MCF 10A (cell line): ENCODE measurements at regions not wholly inside any gene's neighbourhood (a gene's known extent, or its start where the extent isn't known, plus 50 kb on each side); places are given as distances from the start of the nearest gene placed in this dataset.

Experiments used
- BruUV-seq: library from RNA; stranded (reverse); fragments of 400-500 nt; replicated peaks from 2 replicates; lab custom pipeline; 2021; lab: Mats Ljungman, UMichigan
- CTCF ChIA-PET: fragments of 300-600 bp; sonication (Branson Sonifier 250); formaldehyde crosslinking; extraction: SDS; loops from one replicate; lab custom pipeline; 2021; ENCODE audit warnings: antibody characterized with exemption, inconsistent platforms; lab: Yijun Ruan, JAX
- POLR2A ChIA-PET: fragments of 300-600, 350-650 bp; sonication (Branson Sonifier 250); formaldehyde crosslinking; extraction: SDS; loops from one replicate; lab custom pipeline; 2020; ENCODE audit warnings: antibody characterized with exemption, inconsistent platforms; lab: Yijun Ruan, JAX
- DNase-seq: peaks from one replicate; pipeline ENCODE4 v3.0.0-alpha.2; 2018; ENCODE audit not compliant: unreplicated experiment
- H3K27ac Mint-ChIP-seq: one replicate; pipeline ENCODE4 v1.8.0; 2022; ENCODE audit warnings: mild to moderate bottlenecking, low read depth, mixed read lengths; ENCODE audit not compliant: unreplicated experiment
- H3K27me3 Mint-ChIP-seq: one replicate; pipeline ENCODE4 v1.8.0; 2022; ENCODE audit warnings: mixed read lengths; ENCODE audit not compliant: insufficient read depth, unreplicated experiment
- H3K36me3 Mint-ChIP-seq: one replicate; pipeline ENCODE4 v1.8.0; 2022; ENCODE audit warnings: mild to moderate bottlenecking, moderate library complexity, mixed read lengths; ENCODE audit not compliant: insufficient read depth, unreplicated experiment
- H3K4me1 Mint-ChIP-seq: one replicate; pipeline ENCODE4 v1.8.0; 2022; ENCODE audit warnings: mixed read lengths; ENCODE audit not compliant: insufficient read depth, unreplicated experiment
- H3K4me3 Mint-ChIP-seq: one replicate; pipeline ENCODE4 v1.8.0; 2022; ENCODE audit warnings: mild to moderate bottlenecking, moderate library complexity, mixed read lengths; ENCODE audit not compliant: unreplicated experiment
- H3K9me3 Mint-ChIP-seq: one replicate; pipeline ENCODE4 v1.8.0; 2022; ENCODE audit warnings: mixed read lengths; ENCODE audit not compliant: unreplicated experiment
- CTCF ChIP-seq: fragments of 200-600 bp; IDR thresholded peaks from one replicate; pipeline ENCODE4 v1.8.0; 2022; ENCODE audit warnings: antibody characterized with exemption, mild to moderate bottlenecking; ENCODE audit not compliant: unreplicated experiment
- intact Hi-C: fragments of 100-400 bp; cut with micrococcal nuclease; formaldehyde crosslinking; loops from 2 replicates; pipeline ENCODE4 v1.14.1; 2022

GRCh38 chr1:101122452-101123166, 97.0 kb upstream of the DPH5 start:
- Mint-ChIP-seq H3K9me3 (no peaks in the 10 kb centered on the region), H3K4me1 (no peaks in the 10 kb centered on the region), H3K36me3 (no peaks in the 10 kb centered on the region), H3K27ac (no peak overlapping the region), H3K27me3 (no peaks in the 10 kb centered on the region), H3K4me3 (no peak overlapping the region)
- ChIA-PET POLR2A (no interaction called here), CTCF (interaction anchor here (0.6 to 1.7 kb wide), 2 partner anchors 30 to 166 kb away, joined by 3 to 5 read pairs; no protein-coding TSS in a partner anchor)
- no peak for DNase-seq
- TF ChIP-seq CTCF, result no peak
- BruUV-seq, result no TSS peak
- intact Hi-C loops, result no loop called here

- intact Hi-C loops, result no loop called here
- Mint-ChIP-seq H3K36me3 (no peaks in the 10 kb centered on the region), H3K4me3 (no peak overlapping the region), H3K27me3 (no peaks in the 10 kb centered on the region), H3K27ac (no peak overlapping the region), H3K9me3 (no peaks in the 10 kb centered on the region), H3K4me1 (no peaks in the 10 kb centered on the region)
- BruUV-seq, result no TSS peak
- ChIA-PET POLR2A (no interaction called here), CTCF (interaction anchor here (0.6 to 1.7 kb wide), 2 partner anchors 30 to 167 kb away, joined by 3 to 5 read pairs; no protein-coding TSS in a partner anchor)
- TF ChIP-seq CTCF, result no peak
- no peak for DNase-seq
Measured at GRCh38 chr1:101121975-101122374, 96.4 kb upstream of the DPH5 start.

GRCh38 chr1:101121504-101121903, 95.9 kb upstream of the DPH5 start:
- BruUV-seq, result no TSS peak
- TF ChIP-seq CTCF, result no peak
- ChIA-PET CTCF (interaction anchor here (1.7 kb wide), 1 partner anchor 167 kb away, joined by 5 read pairs; no protein-coding TSS in a partner anchor), POLR2A (no interaction called here)
- no peaks in the 10 kb centered on the region for H3K27me3 Mint-ChIP-seq
- H3K36me3 Mint-ChIP-seq, result no peaks in the 10 kb centered on the region
- H3K4me1 Mint-ChIP-seq, result no peaks in the 10 kb centered on the region
- no peak for DNase-seq
- no peaks in the 10 kb centered on the region for H3K9me3 Mint-ChIP-seq
- no peak overlapping the region for H3K27ac Mint-ChIP-seq
- intact Hi-C loops, result no loop called here
- H3K4me3 Mint-ChIP-seq, result no peak overlapping the region

- Mint-ChIP-seq H3K9me3 (no peaks in the 10 kb centered on the region), H3K4me3 (no peak overlapping the region), H3K4me1 (no peaks in the 10 kb centered on the region), H3K27me3 (no peaks in the 10 kb centered on the region), H3K36me3 (no peaks in the 10 kb centered on the region), H3K27ac (no peak overlapping the region)
- no TSS peak for BruUV-seq
- intact Hi-C loops, result no loop called here
- no peak for DNase-seq
- ChIA-PET POLR2A (no interaction called here), CTCF (interaction anchor here (1.7 kb wide), 1 partner anchor 168 kb away, joined by 5 read pairs; no protein-coding TSS in a partner anchor)
- no peak for TF ChIP-seq CTCF
Measured at GRCh38 chr1:101120868-101121267, 95.3 kb upstream of the DPH5 start.
